Keratinocyte (primary cell): ENCODE measurements at regions not wholly inside any gene's neighbourhood (a gene's known extent, or its start where the extent isn't known, plus 50 kb on each side); places are given as distances from the start of the nearest gene placed in this dataset.

Experiments
- DNase-seq: peaks from one replicate; pipeline ENCODE4 v3.0.0-alpha.2; 2011; ENCODE audit warnings: low read depth, missing footprints, low spot score
- FAIRE-seq: peaks from 2 replicates; lab custom pipeline; 2011; peaks lifted over from hg19 to GRCh38; lab: Jason Lieb, UNC
- H2AFZ ChIP-seq: 2 replicates; pipeline ENCODE4 v1.6.0; 2012; ENCODE audit warnings: low read length, control low read depth, inconsistent platforms; ENCODE audit not compliant: control insufficient read depth
- H3K27ac ChIP-seq: 2 replicates; pipeline ENCODE4 v1.5.1; 2011; ENCODE audit warnings: low read length; ENCODE audit not compliant: control insufficient read depth, insufficient read depth
- H3K27me3 ChIP-seq: 3 replicates; pipeline ENCODE4 v1.6.0; 2011; ENCODE audit warnings: low read length; ENCODE audit not compliant: control insufficient read depth, insufficient read depth; ENCODE audit errors: extremely low read depth
- H3K36me3 ChIP-seq, 2 experiments: 2 replicates in 1 of 2; 3 replicates in 1 of 2; pipeline ENCODE4 v1.5.1; 2011; ENCODE audit warnings: low read length in 2 of 2, mild to moderate bottlenecking in 1 of 2; ENCODE audit not compliant: control insufficient read depth in 2 of 2, insufficient read depth in 2 of 2; ENCODE audit errors: extremely low read depth in 1 of 2
- H3K4me1 ChIP-seq: 3 replicates; pipeline ENCODE4 v1.5.1; 2011; ENCODE audit warnings: low read length; ENCODE audit not compliant: control insufficient read depth, insufficient read depth; ENCODE audit errors: extremely low read depth
- H3K4me2 ChIP-seq: 3 replicates; pipeline ENCODE4 v1.6.0; 2011; ENCODE audit warnings: low read depth, low read length; ENCODE audit not compliant: control insufficient read depth, insufficient read depth; ENCODE audit errors: extremely low read depth
- H3K4me3 ChIP-seq, 3 experiments: fragments of 200-600 bp in 1 of 3; sonication (generic) in 1 of 3; 2 replicates in 2 of 3; 3 replicates in 1 of 3; pipeline ENCODE4 v1.5.1; 2011 to 2016; ENCODE audit warnings: low read length in 3 of 3, mild to moderate bottlenecking in 3 of 3, control low read depth in 2 of 3, inconsistent platforms in 1 of 3, low read depth in 1 of 3, mixed read lengths in 1 of 3, mixed run types in 1 of 3, moderate library complexity in 1 of 3; ENCODE audit not compliant: control insufficient read depth in 2 of 3, insufficient read depth in 2 of 3; ENCODE audit errors: extremely low read depth in 1 of 3
- H3K79me2 ChIP-seq: 2 replicates; pipeline ENCODE4 v1.6.0; 2012; ENCODE audit warnings: low read length; ENCODE audit not compliant: control insufficient read depth, insufficient read depth
- H3K9ac ChIP-seq: 3 replicates; pipeline ENCODE4 v1.6.0; 2011; ENCODE audit warnings: low read length; ENCODE audit not compliant: control insufficient read depth, insufficient read depth; ENCODE audit errors: extremely low read depth
- H3K9me1 ChIP-seq: 3 replicates; pipeline ENCODE4 v1.6.0; 2011; ENCODE audit warnings: low read length; ENCODE audit not compliant: control insufficient read depth, insufficient read depth; ENCODE audit errors: extremely low read depth
- H3K9me3 ChIP-seq: 2 replicates; pipeline ENCODE4 v1.5.1; 2012; ENCODE audit warnings: low read depth, low read length; ENCODE audit not compliant: control insufficient read depth
- H4K20me1 ChIP-seq: 3 replicates; pipeline ENCODE4 v1.6.0; 2011; ENCODE audit warnings: low read length; ENCODE audit not compliant: control insufficient read depth, insufficient read depth; ENCODE audit errors: extremely low read depth
- EZH2 ChIP-seq: IDR thresholded peaks from one replicate; pipeline ENCODE4 v1.6.1; 2012; ENCODE audit warnings: inconsistent platforms, mild to moderate bottlenecking, low read length, moderate library complexity
- dilution Hi-C: fragments of 300-500 bp; cut with MboI; formaldehyde crosslinking; loops from one replicate; pipeline ENCODE4 v1.7.0; 2020; ENCODE audit warnings: low sequenced_read_pairs; ENCODE audit not compliant: extremely low pct_ligation_motif_present
- TF ChIP-seq, protein P1 (sequence below), 3 experiments: IDR thresholded peaks in 1 of 3; conservative IDR thresholded peaks in 1 of 3; optimal IDR thresholded peaks in 1 of 3; 2 replicates in 2 of 3; 3 replicates in 1 of 3; pipeline versions ENCODE3 to v1.5.1; 2011; ENCODE audit warnings: low read length in 3 of 3, mild to moderate bottlenecking in 3 of 3, moderate library complexity in 2 of 3, control low read depth in 1 of 3, inconsistent platforms in 1 of 3; ENCODE audit not compliant: insufficient read depth in 2 of 3; ENCODE audit errors: extremely low read depth in 1 of 3

DNA sequence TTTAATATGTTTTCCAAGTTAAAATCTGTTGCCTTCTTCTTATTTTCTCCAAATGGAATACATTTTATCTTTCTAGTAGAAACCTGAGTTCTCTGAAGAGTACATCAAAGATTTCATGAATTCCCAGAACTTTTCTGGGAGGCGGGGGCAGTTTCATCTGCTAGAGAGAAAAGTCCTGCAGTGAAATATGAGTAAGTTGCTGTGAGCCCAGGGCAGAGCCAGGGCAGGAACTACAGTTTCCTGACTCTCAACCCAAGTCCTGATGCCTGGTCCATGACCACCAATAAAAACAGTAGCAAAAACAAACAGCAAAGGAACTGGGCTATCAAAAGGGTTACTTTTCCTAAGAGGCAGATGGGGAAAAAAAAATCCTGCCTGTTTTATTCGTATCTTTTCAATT lies 239.4 kb upstream of the CTSO start:
- FAIRE-seq, result no peak
- Histone ChIP-seq H3K4me3 (no peak overlapping the region), H3K9ac (no peak overlapping the region), H3K4me2 (no peak overlapping the region), H3K4me1 (peaks cover 2% of the 10 kb centered on the region), H3K27ac (no peak overlapping the region), H3K36me3 (no peaks in the 10 kb centered on the region), H3K9me3 (no peaks in the 10 kb centered on the region), H3K79me2 (no peaks in the 10 kb centered on the region), H2AFZ (no peak overlapping the region), H3K27me3 (no peaks in the 10 kb centered on the region), H4K20me1 (no peaks in the 10 kb centered on the region), H3K9me1 (no peaks in the 10 kb centered on the region)
- no peak for TF ChIP-seq EZH2
- TF ChIP-seq, protein P1, sequence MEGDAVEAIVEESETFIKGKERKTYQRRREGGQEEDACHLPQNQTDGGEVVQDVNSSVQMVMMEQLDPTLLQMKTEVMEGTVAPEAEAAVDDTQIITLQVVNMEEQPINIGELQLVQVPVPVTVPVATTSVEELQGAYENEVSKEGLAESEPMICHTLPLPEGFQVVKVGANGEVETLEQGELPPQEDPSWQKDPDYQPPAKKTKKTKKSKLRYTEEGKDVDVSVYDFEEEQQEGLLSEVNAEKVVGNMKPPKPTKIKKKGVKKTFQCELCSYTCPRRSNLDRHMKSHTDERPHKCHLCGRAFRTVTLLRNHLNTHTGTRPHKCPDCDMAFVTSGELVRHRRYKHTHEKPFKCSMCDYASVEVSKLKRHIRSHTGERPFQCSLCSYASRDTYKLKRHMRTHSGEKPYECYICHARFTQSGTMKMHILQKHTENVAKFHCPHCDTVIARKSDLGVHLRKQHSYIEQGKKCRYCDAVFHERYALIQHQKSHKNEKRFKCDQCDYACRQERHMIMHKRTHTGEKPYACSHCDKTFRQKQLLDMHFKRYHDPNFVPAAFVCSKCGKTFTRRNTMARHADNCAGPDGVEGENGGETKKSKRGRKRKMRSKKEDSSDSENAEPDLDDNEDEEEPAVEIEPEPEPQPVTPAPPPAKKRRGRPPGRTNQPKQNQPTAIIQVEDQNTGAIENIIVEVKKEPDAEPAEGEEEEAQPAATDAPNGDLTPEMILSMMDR (optimal IDR thresholded peaks at IDR 0.05 in 1 of 3, IDR thresholded peaks at IDR 0.05 in 1 of 3, conservative IDR thresholded peaks at IDR 0.05 in 1 of 3; ENCODE audit: extremely low read depth in 1 of 3, insufficient read depth in 2 of 3, low read length in 3 of 3), result no peak
- dilution Hi-C loops, result no loop called here
- DNase-seq, result no peak

DNA sequence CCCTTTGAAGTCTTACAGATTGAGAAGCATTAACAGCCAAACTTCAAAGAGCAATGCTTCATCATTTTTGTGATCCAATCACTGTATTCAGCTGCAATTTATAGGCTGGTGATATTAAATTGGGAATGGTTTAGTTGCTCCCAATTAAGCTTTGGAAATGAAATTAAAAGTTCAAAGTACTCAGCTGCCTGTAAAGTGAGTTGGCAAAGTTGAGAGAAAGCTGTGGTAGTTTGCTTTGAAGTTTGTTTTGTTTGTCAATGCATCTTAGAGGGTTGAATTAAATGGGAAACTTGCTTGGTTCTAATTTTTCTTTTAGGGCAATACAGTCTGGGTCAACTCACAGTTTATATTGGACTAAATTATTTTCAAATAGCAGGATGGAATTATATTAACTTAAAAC lies 238.4 kb upstream of the CTSO start:
- Histone ChIP-seq H4K20me1 (no peaks in the 10 kb centered on the region), H3K36me3 (no peaks in the 10 kb centered on the region), H3K27ac (no peak overlapping the region), H3K4me1 (peaks cover 2% of the 10 kb centered on the region), H3K4me3 (no peak overlapping the region), H2AFZ (no peak overlapping the region), H3K9ac (no peak overlapping the region), H3K79me2 (no peaks in the 10 kb centered on the region), H3K9me1 (no peaks in the 10 kb centered on the region), H3K9me3 (no peaks in the 10 kb centered on the region), H3K4me2 (no peak overlapping the region), H3K27me3 (no peaks in the 10 kb centered on the region)
- no peak for FAIRE-seq
- dilution Hi-C loops, result no loop called here
- TF ChIP-seq, protein P1 (optimal IDR thresholded peaks at IDR 0.05 in 1 of 3, IDR thresholded peaks at IDR 0.05 in 1 of 3, conservative IDR thresholded peaks at IDR 0.05 in 1 of 3; ENCODE audit: extremely low read depth in 1 of 3, insufficient read depth in 2 of 3, low read length in 3 of 3), result no peak
- no peak for TF ChIP-seq EZH2
- DNase-seq, result no peak
